H1 (cell line): ENCODE measurements at regions not wholly inside any gene's neighbourhood (a gene's known extent, or its start where the extent isn't known, plus 50 kb on each side); places are given as distances from the start of the nearest gene placed in this dataset.

Experiments
- CTCF ChIA-PET: fragments of 300-600 bp; sonication (Branson Sonifier 250); formaldehyde crosslinking; loops from one replicate; lab custom pipeline; 2021; ENCODE audit not compliant: partially characterized antibody; lab: Charles Lee
- POLR2A ChIA-PET: fragments of 300-600 bp; sonication (Branson Sonifier 250); formaldehyde crosslinking; loops from one replicate; lab custom pipeline; 2021; ENCODE audit warnings: inconsistent platforms; ENCODE audit not compliant: partially characterized antibody; lab: Charles Lee
- DNase-seq, 2 experiments: peaks; one replicate each; pipeline versions ENCODE4 v3.0.0 to v3.0.0-alpha.2; 2010 to 2022; ENCODE audit warnings: low spot score in 2 of 2, low read depth in 1 of 2, mixed read lengths in 1 of 2
- FAIRE-seq: peaks from 2 replicates; lab custom pipeline; 2011; peaks lifted over from hg19 to GRCh38; lab: Jason Lieb, UNC
- H2AFZ ChIP-seq: 2 replicates; pipeline ENCODE4 v1.8.1; 2012; ENCODE audit warnings: low read length, inconsistent platforms
- H2AK5ac ChIP-seq: 2 replicates; pipeline ENCODE4 v1.6.1; 2013; ENCODE audit warnings: low read depth, low read length
- H2BK120ac ChIP-seq: replicated peaks from 2 replicates; pipeline ENCODE3; 2013; ENCODE audit warnings: low read depth, low read length, inconsistent platforms
- H2BK12ac ChIP-seq: 2 replicates; pipeline ENCODE4 v1.6.1; 2013; ENCODE audit warnings: low read depth, low read length
- H2BK15ac ChIP-seq: 2 replicates; pipeline ENCODE4 v1.6.1; 2013; ENCODE audit warnings: low read length
- H2BK20ac ChIP-seq: 2 replicates; pipeline ENCODE4 v1.6.1; 2013; ENCODE audit warnings: low read length
- H2BK5ac ChIP-seq: 2 replicates; pipeline ENCODE4 v1.6.1; 2013; ENCODE audit warnings: low read depth, low read length
- H3K14ac ChIP-seq: 2 replicates; pipeline ENCODE4 v1.6.1; 2013; ENCODE audit warnings: inconsistent platforms; ENCODE audit not compliant: insufficient read length
- H3K18ac ChIP-seq: 2 replicates; pipeline ENCODE4 v1.6.1; 2013; ENCODE audit warnings: low read length; ENCODE audit errors: extremely low read depth
- H3K23ac ChIP-seq: 2 replicates; pipeline ENCODE4 v1.6.1; 2013; ENCODE audit warnings: inconsistent platforms; ENCODE audit not compliant: insufficient read length
- H3K23me2 ChIP-seq: 2 replicates; pipeline ENCODE4 v1.6.1; 2013; ENCODE audit warnings: low read depth, low read length
- H3K27ac ChIP-seq: 2 replicates; pipeline ENCODE4 v1.6.1; 2011; ENCODE audit warnings: low read depth, low read length, inconsistent platforms
- H3K27me3 ChIP-seq, 4 experiments: replicated peaks in 1 of 4; 1 replicate in 1 of 4; 2 replicates in 3 of 4; pipeline versions ENCODE4 v1.6.1 to v1.8.1; 2011 to 2013; ENCODE audit warnings: low read length in 3 of 4, mild to moderate bottlenecking in 3 of 4, inconsistent platforms in 2 of 4, mixed read lengths in 2 of 4, moderate library complexity in 1 of 4; ENCODE audit not compliant: control insufficient read depth in 3 of 4, insufficient read depth in 3 of 4; ENCODE audit errors: extremely low read depth in 1 of 4
- H3K36me3 ChIP-seq, 4 experiments: 2 replicates each; pipeline versions ENCODE4 v1.6.1 to v1.8.1; 2011 to 2013; ENCODE audit warnings: mild to moderate bottlenecking in 4 of 4, low read length in 3 of 4, moderate library complexity in 2 of 4, control low read depth in 1 of 4, inconsistent platforms in 1 of 4; ENCODE audit not compliant: insufficient read depth in 4 of 4, control insufficient read depth in 2 of 4
- H3K4ac ChIP-seq: replicated peaks from 2 replicates; pipeline ENCODE3; 2013; ENCODE audit warnings: low read length, low read depth, mixed read lengths, inconsistent platforms; ENCODE audit not compliant: insufficient read length
- H3K4me1 ChIP-seq, 4 experiments: replicated peaks in 1 of 4; 1 replicate in 1 of 4; 2 replicates in 3 of 4; pipeline versions ENCODE4 v1.6.1 to v1.8.1; 2011 to 2013; ENCODE audit warnings: low read length in 3 of 4, inconsistent platforms in 2 of 4, mixed read lengths in 1 of 4; ENCODE audit not compliant: insufficient read depth in 4 of 4, control insufficient read depth in 3 of 4
- H3K4me2 ChIP-seq, 2 experiments: 2 replicates each; pipeline versions ENCODE4 v1.6.1 to v1.8.1; 2011 to 2013; ENCODE audit warnings: low read depth in 2 of 2, low read length in 2 of 2, control low read depth in 1 of 2, inconsistent platforms in 1 of 2, mild to moderate bottlenecking in 1 of 2; ENCODE audit not compliant: insufficient read depth in 1 of 2
- H3K4me3 ChIP-seq, 4 experiments: fragments of 200-600, 300-600 bp in 1 of 4; sonication (generic), shearing (Covaris generic), sonication (Bioruptor Twin) in 1 of 4; 2 replicates each; pipeline versions ENCODE4 v1.5.1 to v1.8.1; 2011 to 2016; ENCODE audit warnings: low read length in 4 of 4, low read depth in 3 of 4, control low read depth in 2 of 4, inconsistent platforms in 2 of 4, mild to moderate bottlenecking in 2 of 4, mixed read lengths in 1 of 4, moderate library complexity in 1 of 4; ENCODE audit not compliant: insufficient read depth in 2 of 4; ENCODE audit errors: extremely low read depth in 1 of 4
- H3K56ac ChIP-seq: replicated peaks from 2 replicates; pipeline ENCODE3; 2013; ENCODE audit warnings: low read depth, mild to moderate bottlenecking, mixed read lengths, low read length, inconsistent platforms; ENCODE audit not compliant: insufficient read length
- H3K79me1 ChIP-seq: 2 replicates; pipeline ENCODE4 v1.6.1; 2013; ENCODE audit warnings: low read depth, low read length, control low read depth
- H3K79me2 ChIP-seq, 2 experiments: 2 replicates each; pipeline versions ENCODE4 v1.6.1 to v1.8.1; 2012 to 2013; ENCODE audit warnings: low read length in 2 of 2, mild to moderate bottlenecking in 2 of 2, inconsistent platforms in 1 of 2; ENCODE audit not compliant: insufficient read depth in 2 of 2, control insufficient read depth in 1 of 2
- H3K9ac ChIP-seq, 4 experiments: replicated peaks in 1 of 4; 1 replicate in 1 of 4; 2 replicates in 3 of 4; pipeline versions ENCODE4 v1.6.1 to v1.8.1; 2011 to 2013; ENCODE audit warnings: low read depth in 3 of 4, low read length in 3 of 4, control low read depth in 2 of 4, mild to moderate bottlenecking in 2 of 4, moderate library complexity in 2 of 4, inconsistent platforms in 1 of 4; ENCODE audit errors: extremely low read depth in 1 of 4
- H3K9me3 ChIP-seq, 2 experiments: 2 replicates each; pipeline versions ENCODE4 v1.6.1 to v1.8.1; 2012 to 2013; ENCODE audit warnings: mild to moderate bottlenecking in 2 of 2, moderate library complexity in 2 of 2, control low read depth in 1 of 2, inconsistent platforms in 1 of 2, low read depth in 1 of 2, low read length in 1 of 2, mixed read lengths in 1 of 2; ENCODE audit not compliant: insufficient read depth in 2 of 2
- H4K20me1 ChIP-seq, 2 experiments: replicated peaks in 1 of 2; 2 replicates each; pipeline versions ENCODE3 to v1.8.1; 2011 to 2013; ENCODE audit warnings: inconsistent platforms in 2 of 2, low read length in 2 of 2, mild to moderate bottlenecking in 1 of 2; ENCODE audit not compliant: insufficient read depth in 2 of 2, control insufficient read depth in 1 of 2
- H4K5ac ChIP-seq: 2 replicates; pipeline ENCODE4 v1.6.1; 2013; ENCODE audit warnings: low read length, low read depth, mixed read lengths, inconsistent platforms; ENCODE audit not compliant: insufficient read length
- H4K8ac ChIP-seq: 2 replicates; pipeline ENCODE4 v1.8.0; 2013; ENCODE audit warnings: mild to moderate bottlenecking, moderate library complexity, low read length, inconsistent platforms; ENCODE audit not compliant: insufficient read depth; ENCODE audit errors: extremely low read depth
- H4K91ac ChIP-seq: replicated peaks from 2 replicates; pipeline ENCODE3; 2013; ENCODE audit warnings: low read length, mixed read lengths, inconsistent platforms; ENCODE audit not compliant: insufficient read length
- CBX5 ChIP-seq: fragments of 300-800, 300-1000 bp; sonication (generic); IDR thresholded peaks from 2 replicates; pipeline ENCODE4 v1.7.1; 2016; ENCODE audit warnings: antibody characterized with exemption, low read length, low read depth
- CTCF ChIP-seq, 3 experiments: IDR thresholded peaks; 1 replicate in 2 of 3; 2 replicates in 1 of 3; pipeline versions ENCODE4 v1.5.1 to v1.6.1; 2011; ENCODE audit warnings: low read length in 3 of 3, mild to moderate bottlenecking in 3 of 3, inconsistent platforms in 2 of 3, low read depth in 1 of 3, moderate library complexity in 1 of 3; ENCODE audit not compliant: insufficient read depth in 1 of 3; ENCODE audit errors: control extremely low read depth in 1 of 3
- HDAC2 ChIP-seq, 2 experiments: fragments of 300-600 bp in 1 of 2; sonication (generic) in 1 of 2; IDR thresholded peaks; 2 replicates each; pipeline ENCODE4 v1.6.1; 2011 to 2012; ENCODE audit warnings: low read depth in 2 of 2, low read length in 2 of 2, mild to moderate bottlenecking in 2 of 2, moderate library complexity in 2 of 2, borderline replicate concordance in 1 of 2, inconsistent platforms in 1 of 2
- NANOG ChIP-seq: IDR thresholded peaks from 2 replicates; pipeline ENCODE4 v1.6.1; 2011; ENCODE audit warnings: low read length, low read depth, mild to moderate bottlenecking, inconsistent platforms; ENCODE audit not compliant: insufficient read depth, poor library complexity, severe bottlenecking
- PHF8 ChIP-seq: fragments of 200-600 bp; sonication (generic); conservative IDR thresholded peaks from 2 replicates; pipeline ENCODE4 v1.7.1; 2012; ENCODE audit warnings: low read depth, mild to moderate bottlenecking, inconsistent platforms, low read length, moderate library complexity
- RBBP5 ChIP-seq: IDR thresholded peaks from 2 replicates; pipeline ENCODE4 v1.7.1; 2012; ENCODE audit warnings: low read depth, mild to moderate bottlenecking, inconsistent platforms, low read length, moderate library complexity, borderline replicate concordance
- TAF7 ChIP-seq: optimal IDR thresholded peaks from 2 replicates; pipeline ENCODE3; 2011; ENCODE audit warnings: low read depth, mild to moderate bottlenecking, inconsistent platforms, low read length, moderate library complexity, borderline replicate concordance
- TBP ChIP-seq: IDR thresholded peaks from 2 replicates; pipeline ENCODE4 v1.6.1; 2011; ENCODE audit warnings: low read depth, low read length, improper control_type of control experiment
- WGBS, 2 experiments: shearing (Covaris generic) in 1 of 2; methylation state at CpG; one replicate each; pipeline versions ENCODE4 v1.1.6 to v1.1.7; 2013 to 2015; ENCODE audit warnings: low lambda C conversion rate in 2 of 2, mixed read lengths in 2 of 2, inconsistent platforms in 1 of 2, low coverage in 1 of 2, missing lambda C conversion rate in 1 of 2; ENCODE audit not compliant: insufficient replicate concordance in 2 of 2, insufficient coverage in 1 of 2, insufficient read length in 1 of 2; ENCODE audit errors: extremely low coverage in 1 of 2, missing lambda C conversion rate in 1 of 2; 5-methylcytosine and 5-hydroxymethylcytosine counted together
- TF ChIP-seq, protein P1 (sequence below): IDR thresholded peaks from 2 replicates; pipeline ENCODE4 v1.6.1; 2011; ENCODE audit warnings: low read length, improper control_type of control experiment

- Histone ChIP-seq H2BK15ac (no peak overlapping the region), H2BK12ac (no peak overlapping the region), H3K23ac (no peak overlapping the region), H3K56ac (no peak overlapping the region), H3K18ac (no peak overlapping the region), H4K91ac (no peak overlapping the region), H3K14ac (no peak overlapping the region), H3K27ac (no peak overlapping the region), H2AFZ (no peak overlapping the region), H2BK5ac (no peak overlapping the region), H3K27me3 (no peaks in the 10 kb centered on the region), H3K79me1 (no peaks in the 10 kb centered on the region), H3K79me2 (no peaks in the 10 kb centered on the region), H3K4me2 (no peak overlapping the region), H3K4me3 (no peak overlapping the region), H4K8ac (no peak overlapping the region), H2BK20ac (no peak overlapping the region), H4K5ac (no peak overlapping the region), H2BK120ac (no peak overlapping the region), H3K4me1 (no peaks in the 10 kb centered on the region), H3K36me3 (no peaks in the 10 kb centered on the region), H4K20me1 (no peaks in the 10 kb centered on the region), H3K23me2 (no peaks in the 10 kb centered on the region), H3K9me3 (no peaks in the 10 kb centered on the region), H3K9ac (no peak overlapping the region), H2AK5ac (no peak overlapping the region), H3K4ac (no peak overlapping the region)
- DNase-seq (no peak), FAIRE-seq (no peak)
- ChIA-PET POLR2A (no interaction called here), CTCF (interaction anchor here (1.0 to 1.6 kb wide), 2 partner anchors 10 to 562 kb away, joined by 3 to 5 read pairs; no protein-coding TSS in a partner anchor)
- TF ChIP-seq, protein P1, sequence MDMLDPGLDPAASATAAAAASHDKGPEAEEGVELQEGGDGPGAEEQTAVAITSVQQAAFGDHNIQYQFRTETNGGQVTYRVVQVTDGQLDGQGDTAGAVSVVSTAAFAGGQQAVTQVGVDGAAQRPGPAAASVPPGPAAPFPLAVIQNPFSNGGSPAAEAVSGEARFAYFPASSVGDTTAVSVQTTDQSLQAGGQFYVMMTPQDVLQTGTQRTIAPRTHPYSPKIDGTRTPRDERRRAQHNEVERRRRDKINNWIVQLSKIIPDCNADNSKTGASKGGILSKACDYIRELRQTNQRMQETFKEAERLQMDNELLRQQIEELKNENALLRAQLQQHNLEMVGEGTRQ: no peak
- TF ChIP-seq TAF7 (no peak), PHF8 (no peak), CTCF (IDR thresholded peaks at IDR 0.05; ENCODE audit: control extremely low read depth in 1 of 3, insufficient read depth in 1 of 3, low read depth in 1 of 3, low read length in 3 of 3) (no peak), NANOG (no peak), CBX5 (no peak), TBP (no peak), RBBP5 (no peak), HDAC2 (IDR thresholded peaks at IDR 0.05; ENCODE audit: borderline replicate concordance in 1 of 2, low read depth in 2 of 2, low read length in 2 of 2) (no peak)
- 91% methylated on average over 2 of the region's 2 CpGs; no CpG with 5 or more reads in 1 of the 2 experiments for WGBS, 2 experiments
These were observed 724.8 kb downstream of the C12orf50 start for GRCh38 chr12:87304406-87304805.
